PC-9 (cell line): ENCODE measurements at regions not wholly inside any gene's neighbourhood (a gene's known extent, or its start where the extent isn't known, plus 50 kb on each side); places are given as distances from the start of the nearest gene placed in this dataset.
A peak's percentile ranks its signal among the peaks of the same experiment; 100 is the strongest.

Source experiments
- BruUV-seq: library from RNA; stranded (reverse); fragments of 400-500 nt; replicated peaks from 2 replicates; lab custom pipeline; 2021; lab: Mats Ljungman, UMichigan
- CTCF ChIA-PET: fragments of 300-600 bp; sonication (Branson Sonifier 250); formaldehyde crosslinking; loops from one replicate; lab custom pipeline; 2022; ENCODE audit warnings: antibody characterized with exemption; lab: Charles Lee
- POLR2A ChIA-PET: fragments of 300-600 bp; sonication (Branson Sonifier 250); formaldehyde crosslinking; loops from one replicate; lab custom pipeline; 2022; ENCODE audit warnings: antibody characterized with exemption; ENCODE audit not compliant: unreplicated experiment; lab: Charles Lee
- DNase-seq, 2 experiments: peaks; one replicate each; pipeline versions ENCODE4 v3.0.0 to v3.0.0-alpha.2; 2015 to 2022; ENCODE audit warnings: mixed read lengths in 1 of 2
- H2AFZ ChIP-seq: fragments of 200-600 bp; sonication (generic); 2 replicates; pipeline ENCODE4 v1.8.1; 2017; ENCODE audit warnings: antibody characterized with exemption
- H3F3A ChIP-seq: fragments of 200-600 bp; sonication (generic); 2 replicates; pipeline ENCODE4 v1.8.1; 2017; ENCODE audit warnings: antibody characterized with exemption, mild to moderate bottlenecking, low read depth; ENCODE audit not compliant: insufficient read depth
- H3K27ac ChIP-seq: fragments of 200-600 bp; sonication (generic); 2 replicates; pipeline ENCODE4 v1.6.1; 2016; ENCODE audit warnings: mixed run types
- H3K27me3 ChIP-seq: fragments of 200-600 bp; sonication (generic); 2 replicates; pipeline ENCODE4 v1.6.1; 2016; ENCODE audit warnings: low read depth, mixed run types; ENCODE audit not compliant: insufficient read depth
- H3K36me3 ChIP-seq: fragments of 200-600 bp; sonication (generic); 2 replicates; pipeline ENCODE4 v1.6.1; 2016; ENCODE audit warnings: low read depth, mixed run types
- H3K4me1 ChIP-seq: fragments of 200-600 bp; sonication (generic); replicated peaks from 2 replicates; pipeline ENCODE4 v1.6.1; 2016; ENCODE audit warnings: mixed run types; ENCODE audit not compliant: insufficient read depth
- H3K4me2 ChIP-seq: fragments of 200-600 bp; sonication (generic); 2 replicates; pipeline ENCODE4 v1.6.1; 2017; ENCODE audit warnings: mixed run types
- H3K4me3 ChIP-seq: fragments of 200-600 bp; sonication (generic); 2 replicates; pipeline ENCODE4 v1.6.1; 2016; ENCODE audit warnings: mixed run types
- H3K79me2 ChIP-seq: fragments of 200-600 bp; sonication (generic); 2 replicates; pipeline ENCODE4 v1.6.1; 2017; ENCODE audit warnings: low read depth, mixed run types
- H3K9me2 ChIP-seq: fragments of 200-600 bp; sonication (generic); 2 replicates; pipeline ENCODE4 v1.8.1; 2017; ENCODE audit warnings: mild to moderate bottlenecking; ENCODE audit not compliant: insufficient read depth
- H3K9me3 ChIP-seq: fragments of 200-600 bp; sonication (generic); 2 replicates; pipeline ENCODE4 v1.8.1; 2016; ENCODE audit warnings: low read depth; ENCODE audit not compliant: insufficient read depth
- H4K20me1 ChIP-seq: fragments of 200-600 bp; sonication (generic); 2 replicates; pipeline ENCODE4 v1.8.1; 2017; ENCODE audit not compliant: insufficient read depth
- EZH2 ChIP-seq: fragments of 200-600 bp; sonication (generic); IDR thresholded peaks from 2 replicates; pipeline ENCODE4 v1.8.0; 2017; ENCODE audit warnings: antibody characterized with exemption, low read depth
- intact Hi-C: fragments of 100-400 bp; cut with micrococcal nuclease; formaldehyde crosslinking; loops from one replicate; pipeline ENCODE4 v1.10.0; 2022; ENCODE audit not compliant: unreplicated experiment
- TF ChIP-seq, protein P1 (sequence below): fragments of 200-600 bp; sonication (generic); conservative IDR thresholded peaks from 2 replicates; pipeline ENCODE4 v1.6.1; 2017; ENCODE audit warnings: mixed run types, antibody characterized with exemption, mild to moderate bottlenecking, moderate library complexity

DNA sequence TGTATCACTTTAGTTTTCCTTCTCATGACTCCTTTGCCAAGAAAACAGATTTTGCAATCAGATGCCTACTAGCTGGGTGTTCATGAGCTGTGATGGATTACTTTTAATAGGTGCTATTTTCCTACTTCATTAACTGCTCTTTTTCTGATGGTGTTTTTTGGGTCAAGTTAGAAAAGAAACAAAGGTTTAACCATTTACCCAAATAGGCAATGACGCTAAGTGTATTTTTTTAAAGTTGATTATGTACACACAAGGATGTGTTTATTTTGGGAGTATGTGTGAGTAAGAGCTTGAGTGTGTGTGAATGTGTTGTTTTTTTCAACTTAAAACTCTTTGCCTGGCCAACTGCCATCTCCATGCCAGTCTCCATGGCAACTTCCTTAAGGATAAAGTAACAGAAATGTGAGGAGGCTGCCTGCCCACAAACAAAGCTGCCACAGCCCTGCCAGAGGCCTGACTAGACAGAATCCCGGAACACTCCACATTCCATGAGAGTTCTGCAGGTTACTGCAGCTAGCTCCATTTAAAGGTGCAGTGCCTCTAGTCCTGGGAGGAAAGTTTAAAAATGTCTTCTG is 215.6 kb upstream of the RBMS3 start:
- no peak for TF ChIP-seq EZH2
- TF ChIP-seq, protein P1, sequence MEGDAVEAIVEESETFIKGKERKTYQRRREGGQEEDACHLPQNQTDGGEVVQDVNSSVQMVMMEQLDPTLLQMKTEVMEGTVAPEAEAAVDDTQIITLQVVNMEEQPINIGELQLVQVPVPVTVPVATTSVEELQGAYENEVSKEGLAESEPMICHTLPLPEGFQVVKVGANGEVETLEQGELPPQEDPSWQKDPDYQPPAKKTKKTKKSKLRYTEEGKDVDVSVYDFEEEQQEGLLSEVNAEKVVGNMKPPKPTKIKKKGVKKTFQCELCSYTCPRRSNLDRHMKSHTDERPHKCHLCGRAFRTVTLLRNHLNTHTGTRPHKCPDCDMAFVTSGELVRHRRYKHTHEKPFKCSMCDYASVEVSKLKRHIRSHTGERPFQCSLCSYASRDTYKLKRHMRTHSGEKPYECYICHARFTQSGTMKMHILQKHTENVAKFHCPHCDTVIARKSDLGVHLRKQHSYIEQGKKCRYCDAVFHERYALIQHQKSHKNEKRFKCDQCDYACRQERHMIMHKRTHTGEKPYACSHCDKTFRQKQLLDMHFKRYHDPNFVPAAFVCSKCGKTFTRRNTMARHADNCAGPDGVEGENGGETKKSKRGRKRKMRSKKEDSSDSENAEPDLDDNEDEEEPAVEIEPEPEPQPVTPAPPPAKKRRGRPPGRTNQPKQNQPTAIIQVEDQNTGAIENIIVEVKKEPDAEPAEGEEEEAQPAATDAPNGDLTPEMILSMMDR = no peak
- DNase-seq = peak; percentile 52 to 87
- Histone ChIP-seq H4K20me1 (no peaks in the 10 kb centered on the region), H3F3A (no peaks in the 10 kb centered on the region), H3K4me2 (no peak overlapping the region), H3K9me2 (no peaks in the 10 kb centered on the region), H3K4me1 (no peaks in the 10 kb centered on the region), H3K4me3 (no peak overlapping the region), H3K9me3 (no peaks in the 10 kb centered on the region), H3K27me3 (no peaks in the 10 kb centered on the region), H3K79me2 (no peaks in the 10 kb centered on the region), H3K36me3 (no peaks in the 10 kb centered on the region), H2AFZ (no peak overlapping the region), H3K27ac (no peak overlapping the region)
- CTCF ChIA-PET = no interaction called here
- POLR2A ChIA-PET = interaction anchor here (0.7 kb wide), 2 partner anchors 341 to 1284 kb away, joined by 4 to 6 read pairs; no protein-coding TSS in a partner anchor
- BruUV-seq = no TSS peak
- intact Hi-C loops = loop anchor here (1.0 to 10.0 kb wide), 3 partner anchors 122 to 700 kb away; no protein-coding TSS in a partner anchor

DNA sequence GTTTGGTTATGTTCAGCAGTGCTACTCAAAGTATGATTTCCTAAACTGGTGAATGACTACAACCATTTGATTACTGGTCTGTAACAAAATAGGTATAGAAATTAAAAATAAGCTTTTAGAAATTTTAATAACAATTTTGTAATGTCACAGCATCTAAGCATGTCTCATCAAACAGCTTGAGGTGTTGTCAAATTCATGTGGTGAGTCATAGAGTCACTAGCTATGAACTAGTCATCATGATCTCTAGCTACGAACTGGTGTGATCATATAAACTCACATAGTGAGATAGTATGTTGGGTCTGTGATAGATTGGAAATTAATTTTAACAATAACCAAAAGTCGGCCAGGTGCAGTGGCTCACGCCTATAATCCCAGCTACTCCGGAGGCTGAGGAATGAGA is 213.9 kb upstream of the RBMS3 start:
- Histone ChIP-seq H3K9me2 (no peaks in the 10 kb centered on the region), H3K9me3 (no peaks in the 10 kb centered on the region), H3K27me3 (no peaks in the 10 kb centered on the region), H4K20me1 (no peaks in the 10 kb centered on the region), H3K4me3 (no peak overlapping the region), H2AFZ (no peak overlapping the region), H3K4me1 (no peaks in the 10 kb centered on the region), H3K36me3 (no peaks in the 10 kb centered on the region), H3K4me2 (no peak overlapping the region), H3K27ac (no peak overlapping the region), H3F3A (no peaks in the 10 kb centered on the region), H3K79me2 (no peaks in the 10 kb centered on the region)
- ChIA-PET POLR2A (interaction anchor here (0.6 kb wide), 2 partner anchors 118 to 120 kb away, joined by 3 to 4 read pairs; no protein-coding TSS in a partner anchor), CTCF (no interaction called here)
- no peak for DNase-seq
- intact Hi-C loops = loop anchor here (5.0 to 10.0 kb wide), 2 partner anchors 120 to 698 kb away; no protein-coding TSS in a partner anchor
- TF ChIP-seq, protein P1 = no peak
- TF ChIP-seq EZH2 = no peak
- no TSS peak for BruUV-seq

DNA sequence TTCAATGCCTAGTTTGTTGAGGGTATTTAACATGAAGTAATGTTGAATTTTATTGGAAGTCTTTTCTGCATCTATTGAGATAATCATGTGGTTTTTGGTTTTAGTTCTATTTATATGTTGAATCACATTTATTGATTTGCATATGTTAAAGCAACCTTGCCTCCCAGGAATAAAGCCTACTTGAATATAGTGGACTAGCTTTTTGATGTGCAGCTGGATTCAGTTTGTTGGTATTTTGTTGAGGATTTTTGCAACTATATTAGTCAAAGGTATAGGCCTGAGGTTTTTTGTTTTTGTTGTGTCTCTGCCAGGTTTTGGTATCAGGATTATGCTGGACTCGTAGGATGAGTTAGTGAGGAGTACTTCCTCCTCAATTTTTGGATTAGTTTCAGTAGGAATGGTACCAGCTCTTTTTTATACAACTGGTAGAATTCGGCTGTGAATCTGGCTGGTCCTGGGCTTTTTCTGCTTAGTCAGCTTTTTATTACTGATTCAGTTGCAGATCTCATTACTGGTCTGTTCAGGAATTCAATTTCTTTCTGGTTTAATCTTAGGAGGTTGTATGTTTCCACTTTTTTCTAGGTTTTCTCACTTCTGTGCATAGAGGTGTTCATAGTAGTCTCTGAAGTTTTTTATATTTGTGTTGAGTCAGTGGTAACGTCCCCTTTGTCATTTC is 209.8 kb upstream of the RBMS3 start:
- Histone ChIP-seq H3K27ac (no peak overlapping the region), H3K4me2 (no peak overlapping the region), H3K9me2 (no peaks in the 10 kb centered on the region), H2AFZ (no peak overlapping the region), H3K36me3 (no peaks in the 10 kb centered on the region), H3F3A (no peaks in the 10 kb centered on the region), H4K20me1 (no peaks in the 10 kb centered on the region), H3K4me1 (no peaks in the 10 kb centered on the region), H3K4me3 (no peak overlapping the region), H3K27me3 (no peaks in the 10 kb centered on the region), H3K9me3 (no peaks in the 10 kb centered on the region), H3K79me2 (no peaks in the 10 kb centered on the region)
- no peak for DNase-seq
- no peak for TF ChIP-seq EZH2
- TF ChIP-seq, protein P1 = no peak
- no TSS peak for BruUV-seq
- POLR2A ChIA-PET = no interaction called here
- intact Hi-C loops = no loop called here
- CTCF ChIA-PET = no interaction called here
